ENCODE measurements at regions not wholly inside any gene's neighbourhood (a gene's known extent, or its start where the extent isn't known, plus 50 kb on each side); places are given as distances from the start of the nearest gene placed in this dataset.
"Not testable (repeated sequence)": the region's sequence is repeated elsewhere in the genome, so short reads cannot be mapped to it uniquely, and the experiment has no call there.

DNA sequence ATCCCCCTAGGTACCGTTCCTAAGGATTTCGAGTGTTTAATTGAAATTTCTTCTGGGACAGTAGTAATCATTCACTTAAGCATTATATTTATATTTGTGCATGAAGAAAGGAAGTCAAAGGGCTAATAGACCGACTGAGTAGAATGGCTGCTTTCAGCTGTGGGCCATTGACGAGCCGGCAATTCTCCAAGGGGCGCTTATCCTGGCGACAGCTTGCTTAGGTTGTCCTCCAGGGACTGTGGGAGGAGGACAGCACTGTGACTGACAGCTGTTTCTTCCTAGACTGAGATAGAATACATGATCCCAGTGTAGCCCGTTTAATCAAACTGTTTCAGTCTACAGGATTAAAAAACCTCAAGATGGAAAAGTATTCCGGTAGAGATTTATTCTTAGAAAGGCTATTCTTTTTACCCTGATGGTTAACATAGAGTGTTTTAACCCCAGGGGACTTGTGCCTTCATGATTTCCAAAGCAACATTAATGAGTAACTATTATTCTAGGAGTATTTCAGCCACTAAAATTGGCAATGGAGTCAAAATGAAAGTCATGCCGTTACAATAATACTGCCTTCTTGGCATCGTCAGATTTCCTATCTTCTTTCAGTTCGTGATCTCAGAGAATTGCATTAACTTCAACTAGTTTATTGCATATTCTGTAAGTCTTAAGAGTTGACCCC is 943.1 kb upstream of the WWC1 start:
- DNase-seq (ENCODE audit: low read depth), result no peak

DNA sequence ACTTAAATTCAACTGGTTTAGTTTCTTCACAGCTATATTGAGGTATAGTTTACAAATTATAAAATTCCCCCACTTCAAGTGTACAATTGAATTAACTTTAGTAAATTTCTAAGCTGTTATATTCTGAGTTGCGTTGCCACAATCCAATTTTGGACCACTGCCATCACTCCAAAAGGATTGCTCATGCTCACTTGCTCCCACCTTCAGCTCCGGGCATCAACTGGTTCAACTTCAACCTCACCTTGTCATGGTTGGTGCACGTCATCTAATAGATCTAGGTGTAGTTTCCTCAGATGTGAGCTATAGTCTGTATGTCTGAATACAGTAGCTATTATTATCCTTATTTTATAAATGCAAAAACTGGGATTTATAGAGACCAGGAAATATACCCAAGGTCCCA is 942.5 kb upstream of the WWC1 start:
- no peak for DNase-seq (ENCODE audit: low read depth)

DNA sequence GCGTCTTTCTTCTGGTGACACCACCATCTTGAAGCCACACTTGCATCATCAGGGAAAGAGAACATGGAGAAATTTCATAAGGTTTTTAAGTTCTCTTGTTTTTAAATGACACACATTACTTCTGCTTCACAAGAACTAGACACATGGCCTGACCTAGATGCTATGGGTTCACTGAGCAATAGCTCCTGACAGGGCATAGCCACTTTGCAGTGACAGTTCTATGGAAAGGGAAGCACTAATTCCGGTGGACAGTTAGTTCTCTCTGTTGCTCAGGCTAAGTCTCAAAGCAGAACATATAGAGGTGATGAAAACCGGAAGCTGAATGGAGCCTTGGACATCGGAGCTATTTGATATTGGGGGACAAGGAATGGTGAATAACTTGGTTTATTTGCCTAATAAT is 940.1 kb upstream of the WWC1 start:
- no peak for DNase-seq (ENCODE audit: low read depth)

DNA sequence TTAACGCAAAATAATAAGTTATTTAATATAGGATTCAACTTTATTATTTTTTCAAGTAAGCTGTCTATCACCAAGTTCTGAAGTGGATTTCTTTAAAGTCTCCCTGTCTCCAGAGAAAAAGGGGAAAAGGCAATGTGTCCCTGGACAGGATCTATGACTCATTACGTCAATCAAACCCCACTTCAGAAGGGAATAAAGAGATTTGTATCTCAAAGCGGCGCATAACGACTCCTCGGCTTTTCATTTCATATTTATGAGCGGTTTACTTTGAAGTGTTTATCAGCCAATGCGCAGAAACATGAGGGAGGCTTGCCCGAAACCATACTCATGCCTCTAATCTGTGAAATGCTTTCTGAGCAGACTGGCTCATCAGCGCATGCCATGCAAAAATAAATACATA is 938.6 kb upstream of the WWC1 start:
- no peak for DNase-seq (ENCODE audit: low read depth)

DNA sequence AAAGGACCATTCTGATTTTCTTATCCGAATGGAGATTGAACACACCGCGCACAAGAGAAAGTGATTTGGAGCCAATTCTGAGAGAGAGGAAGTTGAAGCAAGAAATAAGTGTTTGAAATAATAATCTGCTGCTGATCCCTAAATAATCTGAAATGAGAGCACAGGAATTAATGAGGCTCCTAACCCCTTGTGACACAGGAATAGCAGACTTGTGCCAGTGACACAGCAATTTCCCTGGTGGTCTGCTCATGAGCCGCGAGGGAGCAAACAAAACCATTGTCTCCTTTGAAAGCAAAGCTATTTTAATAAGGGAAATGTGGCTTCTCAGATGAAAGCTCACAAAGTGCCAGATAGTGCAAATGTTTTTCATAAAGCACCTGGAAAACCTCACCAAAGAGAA is 936.1 kb upstream of the WWC1 start:
- no peak for DNase-seq (ENCODE audit: low read depth)

DNA sequence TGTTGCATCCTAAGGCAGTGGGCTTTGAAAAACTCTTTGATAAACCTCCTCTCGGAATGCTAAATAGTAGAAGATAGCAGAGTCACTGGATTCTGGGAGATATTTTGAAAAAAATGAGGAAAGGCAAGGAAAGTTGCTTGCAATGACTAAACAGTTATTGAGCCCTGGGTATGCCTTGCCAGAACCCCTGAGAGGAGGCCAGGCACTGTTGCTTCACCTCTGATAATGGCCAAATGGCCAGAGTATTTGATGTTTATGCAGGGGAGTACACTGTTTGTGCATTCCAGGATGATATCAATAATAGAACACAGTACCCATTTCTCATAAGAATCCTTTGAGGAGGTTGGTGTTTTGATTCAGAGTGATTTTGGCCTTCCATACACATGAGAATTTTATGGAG is 935.1 kb upstream of the WWC1 start:
- no peak for DNase-seq (ENCODE audit: low read depth)

DNA sequence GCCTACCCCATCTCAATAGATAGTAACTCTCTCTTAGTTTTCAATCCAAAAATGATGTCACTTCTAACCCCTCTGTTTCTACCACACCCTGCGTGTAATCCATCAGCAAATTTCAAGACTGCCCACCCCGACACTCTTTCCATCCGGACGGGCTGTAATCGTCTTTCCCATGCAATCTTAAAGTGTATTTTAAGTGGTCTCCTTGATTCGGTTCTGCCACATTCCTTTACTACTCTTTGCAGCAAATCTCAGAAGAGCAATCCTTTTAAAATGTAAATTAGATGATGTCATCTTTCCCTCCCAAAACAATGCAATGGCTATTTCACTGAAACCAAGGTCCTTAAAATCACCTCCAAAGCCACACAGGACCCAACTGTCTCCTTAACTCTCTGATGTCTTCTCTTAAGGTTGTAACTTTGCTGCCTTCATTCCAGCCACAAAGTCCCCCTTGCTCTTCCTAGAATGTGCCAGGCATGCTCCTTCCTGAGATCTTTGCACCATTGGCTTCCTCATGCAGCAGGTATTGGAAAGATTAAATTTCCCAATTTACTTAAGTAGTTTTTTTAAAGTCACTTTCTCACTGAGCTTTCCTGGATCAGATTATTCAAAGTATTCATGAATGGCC is 932.5 kb upstream of the WWC1 start:
- no peak for DNase-seq (ENCODE audit: low read depth)

DNA sequence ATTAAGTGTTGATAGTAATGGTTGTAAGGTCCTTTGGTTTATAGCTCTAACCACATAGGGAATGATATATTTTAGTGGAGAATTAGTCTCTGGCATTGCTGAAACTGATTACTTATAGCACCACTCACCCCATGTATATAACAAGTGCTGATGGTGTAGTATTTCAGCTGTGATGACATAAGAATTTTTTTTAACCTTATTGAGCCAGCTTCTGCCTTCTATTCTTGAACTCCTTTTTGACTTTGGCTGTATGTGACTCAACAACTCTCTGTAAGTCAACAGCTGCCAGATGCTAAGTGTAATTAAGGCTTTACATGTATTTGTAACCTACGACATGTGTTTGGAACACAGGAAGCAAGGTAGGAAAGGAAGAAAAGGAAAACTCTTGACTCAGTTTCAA is 929.6 kb upstream of the WWC1 start:
- DNase-seq (ENCODE audit: low read depth), result no peak

DNA sequence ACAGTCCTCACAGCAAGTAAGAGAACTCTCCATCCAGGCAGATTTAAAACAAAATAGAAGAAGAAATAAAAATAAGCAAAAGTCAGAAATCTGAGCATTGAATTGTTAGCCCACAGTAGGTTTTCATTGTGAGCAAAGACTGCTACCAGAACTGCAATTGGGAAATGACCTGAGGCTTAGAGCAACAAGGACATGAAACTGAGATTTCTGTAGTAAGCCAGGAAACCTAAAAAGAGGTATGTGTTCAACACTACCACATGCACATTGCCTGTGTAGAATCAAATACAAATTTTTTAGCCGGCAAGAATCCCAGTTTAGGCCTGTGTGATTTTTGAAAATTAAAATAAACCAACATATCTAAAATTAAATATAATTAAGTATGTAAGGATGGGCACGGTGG is 928.4 kb upstream of the WWC1 start:
- DNase-seq (ENCODE audit: low read depth), result no peak

DNA sequence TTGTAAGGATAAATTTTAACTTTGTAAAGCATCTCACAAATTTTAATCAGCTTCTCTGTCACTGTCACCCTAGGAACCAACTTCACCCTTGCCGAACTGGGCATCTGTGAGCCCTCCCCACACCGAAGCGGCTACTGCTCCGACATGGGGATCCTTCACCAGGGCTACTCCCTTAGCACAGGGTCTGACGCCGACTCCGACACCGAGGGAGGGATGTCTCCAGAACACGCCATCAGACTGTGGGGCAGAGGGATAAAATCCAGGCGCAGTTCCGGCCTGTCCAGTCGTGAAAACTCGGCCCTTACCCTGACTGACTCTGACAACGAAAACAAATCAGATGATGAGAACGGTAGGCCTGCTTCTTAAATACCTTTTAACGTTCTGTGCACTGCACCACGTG is 916.3 kb upstream of the WWC1 start:
- no peak for DNase-seq (ENCODE audit: low read depth)

DNA sequence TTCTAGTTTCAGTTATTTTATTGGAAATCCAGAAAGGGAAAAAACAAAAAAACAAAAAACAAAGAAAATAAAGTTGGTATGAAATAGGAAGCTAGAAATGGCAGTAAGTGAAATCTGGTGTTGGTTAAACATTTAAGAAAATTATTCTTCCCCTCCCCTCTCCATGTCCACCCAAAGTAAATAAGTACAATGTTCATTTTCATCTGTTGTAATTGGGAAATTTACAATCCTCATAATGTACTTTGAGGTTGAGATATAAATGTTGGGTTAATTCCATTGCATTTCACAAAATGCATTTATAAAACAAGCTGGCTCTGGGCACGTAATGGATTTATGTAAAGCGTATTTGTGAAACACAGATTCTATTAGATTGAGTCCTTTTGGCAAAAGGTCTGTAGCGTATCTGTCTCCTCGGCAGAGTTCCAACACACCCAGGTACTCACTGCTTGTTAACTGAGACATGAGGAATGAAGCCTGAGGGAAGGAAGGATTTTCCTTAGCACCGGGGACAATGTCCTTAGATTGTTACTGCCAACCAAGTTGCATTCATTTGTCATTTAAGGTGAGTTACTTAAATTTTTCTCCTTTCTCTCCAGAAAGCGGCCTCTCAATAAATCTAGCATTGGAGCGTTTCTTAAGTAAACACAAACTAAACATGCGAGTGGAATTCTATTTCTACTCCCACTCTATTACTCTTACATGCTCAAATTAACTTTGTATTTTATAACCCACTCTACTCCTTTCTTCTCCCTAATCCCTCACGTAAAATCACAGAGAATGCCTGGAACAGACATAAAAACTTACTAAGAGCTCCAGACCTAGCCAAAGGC is 912.3 kb upstream of the WWC1 start:
- DNase-seq (ENCODE audit: low read depth), result no peak

DNA sequence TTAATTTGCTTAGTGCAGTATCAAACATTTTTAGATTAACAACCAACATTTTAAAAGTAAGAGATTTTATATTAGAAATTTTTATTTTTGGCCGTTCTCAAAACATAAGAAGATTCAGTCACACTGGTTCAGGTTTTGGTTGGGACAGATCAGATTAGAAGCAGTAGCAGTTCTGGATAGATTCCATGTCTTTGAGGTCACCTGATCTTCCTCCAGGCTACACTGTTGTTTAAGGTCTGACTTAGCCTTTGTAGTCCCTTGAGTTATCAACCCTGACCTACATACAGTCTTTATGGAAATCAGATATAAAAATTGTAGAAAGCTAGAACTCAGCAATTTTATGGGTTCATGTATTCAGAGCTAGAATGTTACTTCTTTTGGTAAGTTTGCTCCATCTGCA is 910.0 kb upstream of the WWC1 start:
- no peak for DNase-seq (ENCODE audit: low read depth)

DNA sequence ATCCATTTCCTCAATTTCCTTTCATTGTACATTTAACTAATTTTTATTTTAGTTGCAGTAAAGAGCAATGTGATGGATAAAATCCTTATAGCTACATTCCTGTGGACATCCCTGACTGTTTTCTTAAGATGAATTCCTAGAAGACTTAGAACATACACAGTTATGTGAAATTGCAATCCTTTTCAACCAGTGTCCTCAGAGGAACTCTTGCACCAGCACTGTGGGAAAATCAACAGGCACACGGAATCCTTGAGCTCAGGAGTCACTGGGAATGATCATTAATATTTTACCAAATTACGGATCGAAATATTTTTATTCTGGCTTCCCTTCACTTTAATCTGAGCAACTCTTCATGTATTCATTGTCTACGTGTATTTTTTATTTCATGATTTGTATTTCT is 901.9 kb upstream of the WWC1 start:
- no peak for DNase-seq (ENCODE audit: low read depth)

DNA sequence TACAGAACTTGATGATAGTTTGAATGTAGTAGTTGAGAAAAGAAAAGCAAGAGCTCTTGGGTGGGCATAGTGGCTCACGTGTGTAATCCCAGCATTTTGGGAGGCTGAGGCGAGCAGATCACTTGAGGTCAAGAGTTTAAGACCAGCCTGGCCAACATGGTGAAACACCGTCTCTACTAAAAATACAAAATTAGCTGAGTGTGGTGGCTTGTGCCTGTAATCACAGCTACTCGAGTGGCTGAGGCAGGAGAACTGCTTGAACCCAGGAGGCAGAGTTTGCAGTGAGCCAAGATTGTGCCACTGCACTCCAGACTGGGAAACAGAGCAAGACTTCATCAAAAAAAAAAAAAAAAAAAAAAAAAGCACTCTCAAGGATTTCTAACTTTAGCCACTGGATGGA is 900.2 kb upstream of the WWC1 start:
- not testable (repeated sequence) for DNase-seq (ENCODE audit: low read depth)

DNA sequence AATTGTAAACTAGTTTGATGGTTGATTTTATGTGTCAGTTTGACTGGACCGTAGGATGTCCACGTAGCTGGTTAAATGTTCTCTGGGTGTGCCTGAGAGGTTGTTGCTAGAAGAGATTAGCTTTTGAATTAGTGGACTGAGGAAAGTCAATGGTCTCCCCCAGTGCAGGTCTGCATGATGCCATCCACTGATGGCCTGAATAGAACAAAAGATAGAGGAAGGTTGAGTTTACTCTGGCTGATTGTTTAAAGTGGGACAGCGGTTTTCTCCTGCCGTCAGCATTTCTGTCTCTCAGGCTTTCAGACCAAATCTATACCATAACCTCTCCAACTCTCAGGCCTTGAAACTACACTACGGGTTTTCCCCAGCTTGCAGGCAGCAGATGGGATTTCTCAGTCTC is 899.2 kb upstream of the WWC1 start:
- no peak for DNase-seq (ENCODE audit: low read depth)

DNA sequence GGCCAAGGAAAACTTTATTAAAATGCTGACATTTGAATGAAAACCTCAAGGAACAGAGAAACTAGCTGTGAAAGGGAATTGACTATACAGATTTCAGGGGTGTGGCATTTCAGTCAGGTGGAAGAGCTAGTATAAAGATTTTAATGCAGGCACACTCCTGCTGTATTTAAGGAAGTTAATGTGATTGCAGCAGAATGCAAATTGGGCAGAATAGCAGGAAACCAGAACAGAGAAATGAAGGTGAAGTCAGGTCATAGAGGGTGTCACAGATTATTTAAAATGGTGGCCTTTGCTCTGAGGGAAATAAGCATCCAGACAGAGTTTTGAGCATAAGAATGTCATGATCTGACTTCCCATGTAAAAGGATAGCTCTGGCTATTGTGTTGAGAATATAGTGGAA is 898.1 kb upstream of the WWC1 start:
- DNase-seq (ENCODE audit: low read depth), result no peak

DNA sequence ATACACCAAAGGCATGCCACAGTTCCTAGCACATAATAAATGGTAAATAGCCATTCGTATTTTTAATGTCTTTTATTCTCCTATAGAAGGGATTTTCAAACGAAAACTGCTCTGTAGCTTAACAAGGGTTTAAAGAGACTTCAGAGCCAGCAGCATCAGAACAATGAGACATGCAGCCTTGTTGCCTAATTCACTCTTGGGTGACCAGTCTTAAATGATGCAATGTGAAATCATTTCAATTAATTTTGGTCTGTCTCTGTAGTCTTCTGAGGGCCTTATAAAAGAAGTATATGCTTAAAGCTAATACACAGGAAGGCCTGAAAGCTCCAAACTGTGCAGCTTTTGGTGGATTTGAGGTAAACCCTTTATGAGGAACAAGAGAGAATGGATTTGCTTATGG is 888.8 kb upstream of the WWC1 start:
- no peak for DNase-seq (ENCODE audit: low read depth)

DNA sequence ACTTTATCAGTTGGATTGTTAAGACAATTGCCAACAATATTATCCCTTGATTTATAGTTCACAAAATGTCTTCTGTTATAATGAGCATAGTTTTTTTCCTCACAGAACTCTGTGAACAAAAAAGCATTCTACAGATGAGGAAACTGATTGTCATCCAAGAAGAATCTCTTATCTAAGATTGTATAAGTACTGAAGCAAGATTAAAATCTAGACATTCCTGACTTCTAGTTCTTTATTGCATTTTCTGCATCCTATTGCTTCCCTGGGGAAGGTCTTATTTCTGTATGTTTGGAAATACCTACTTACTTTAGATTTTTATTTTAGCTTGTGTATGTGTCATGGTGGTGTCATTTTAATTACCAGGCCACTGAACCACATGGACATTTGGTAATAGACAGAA is 884.9 kb upstream of the WWC1 start:
- DNase-seq (ENCODE audit: low read depth), result no peak

DNA sequence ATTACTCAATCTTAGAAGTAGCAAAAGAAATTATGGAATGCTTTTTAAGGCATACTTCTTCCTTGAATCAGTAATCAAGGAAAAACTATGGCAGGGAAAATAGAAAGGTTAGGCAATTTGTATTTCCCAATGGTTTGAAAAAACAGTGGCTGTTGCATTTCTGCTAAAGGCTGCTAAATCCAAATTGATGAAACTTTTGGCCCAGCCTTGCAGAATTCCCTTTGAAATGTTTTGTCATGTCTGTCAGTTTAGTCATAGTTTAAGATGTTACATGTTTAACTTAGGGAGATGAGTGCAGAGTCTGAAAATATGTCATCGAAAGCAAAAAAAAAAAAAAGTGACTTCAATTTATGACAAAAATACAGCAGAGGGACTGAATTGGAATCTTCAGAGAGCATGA is 878.9 kb upstream of the WWC1 start:
- DNase-seq (ENCODE audit: low read depth), result no peak

DNA sequence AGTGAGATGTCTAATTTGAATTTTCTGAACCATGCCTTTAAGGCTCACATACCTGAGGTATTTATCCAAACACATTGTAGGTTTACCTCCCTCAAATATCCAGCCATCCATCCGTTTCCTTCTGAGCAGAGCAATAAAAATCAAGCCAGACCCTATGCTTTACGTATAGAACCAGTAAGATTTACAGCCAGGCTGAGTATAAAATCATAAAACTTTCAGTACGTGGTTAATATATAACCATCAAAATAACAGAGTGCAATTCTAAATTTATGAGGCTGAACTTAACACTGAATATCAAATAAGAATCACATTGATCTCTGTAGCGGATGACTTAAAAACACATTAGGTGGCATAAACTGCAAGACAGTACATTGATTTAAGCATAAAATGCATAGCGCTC is 877.9 kb upstream of the WWC1 start:
- no peak for DNase-seq (ENCODE audit: low read depth)

DNA sequence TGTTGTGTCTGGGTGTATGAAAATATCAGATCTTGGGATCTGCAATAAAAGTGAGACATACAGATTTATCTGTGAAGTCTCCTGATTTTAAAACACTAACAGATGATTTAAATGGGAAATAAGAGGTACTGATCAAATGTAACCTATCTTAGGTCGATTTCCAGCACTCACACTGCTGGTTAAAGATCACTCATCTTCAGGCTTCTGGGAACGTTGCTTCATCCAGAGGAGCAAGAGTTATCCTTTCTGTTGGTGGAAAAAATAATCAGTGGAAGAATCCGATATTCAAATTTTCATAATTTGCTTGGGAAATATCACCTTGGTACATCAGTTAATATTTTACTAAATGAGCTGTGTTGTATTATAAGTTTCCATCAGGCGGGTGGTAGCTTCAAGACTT is 876.8 kb upstream of the WWC1 start:
- DNase-seq (ENCODE audit: low read depth), result no peak

DNA sequence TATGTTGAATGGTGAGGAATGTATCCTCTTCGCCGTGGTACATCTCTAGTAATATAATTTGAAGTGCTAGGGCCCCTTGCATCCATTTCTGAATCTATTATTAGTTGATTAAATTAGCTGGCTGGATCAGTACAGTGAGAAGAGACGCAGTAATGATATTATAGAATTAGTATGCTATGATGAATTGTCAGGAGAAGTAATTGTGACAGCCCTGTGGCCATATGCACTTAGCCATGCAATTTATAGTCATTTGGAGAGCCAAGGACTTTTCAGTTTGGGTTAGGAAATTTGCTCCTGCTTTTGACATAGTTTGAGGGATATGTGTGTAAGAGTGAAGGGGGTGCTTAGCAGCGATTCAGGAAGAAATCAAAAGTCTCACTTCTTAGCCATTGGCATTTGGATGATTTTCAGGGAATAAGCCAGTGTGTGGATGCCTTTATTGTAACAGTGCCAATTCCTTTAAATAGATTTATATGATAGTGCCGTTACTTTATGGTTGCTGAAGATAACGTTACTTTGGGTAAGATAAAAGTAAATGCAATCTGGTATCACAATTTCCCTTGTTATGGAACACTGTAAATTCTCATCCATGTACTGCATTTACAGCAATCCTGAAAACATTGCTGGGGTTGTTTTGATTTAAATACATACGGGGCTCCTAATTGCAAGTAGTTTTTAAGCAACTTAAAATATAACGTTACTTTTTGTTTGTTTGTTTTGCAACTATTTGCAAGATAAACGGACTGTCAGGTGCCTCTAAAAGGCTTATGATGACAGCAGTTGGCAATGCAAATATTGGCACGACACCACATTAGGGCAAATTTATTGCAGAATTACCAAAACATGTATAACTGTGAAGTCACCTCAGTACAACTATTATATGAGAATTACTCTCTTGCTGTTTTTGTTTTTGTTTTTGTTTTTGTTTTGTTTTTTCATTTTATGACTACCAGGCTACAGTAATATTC is 875.4 kb upstream of the WWC1 start:
- DNase-seq (ENCODE audit: low read depth), result no peak

All from GM04504 (cell line).